HG03135 (cell line): ENCODE measurements at regions not wholly inside any gene's neighbourhood (a gene's known extent, or its start where the extent isn't known, plus 50 kb on each side); places are given as distances from the start of the nearest gene placed in this dataset.

Experiments used
- ATAC-seq: cut with Tn5 transposase; IDR thresholded peaks from one replicate; pipeline ENCODE4 v1.9.1; 2021; ENCODE audit warnings: mild to moderate bottlenecking, moderate library complexity; ENCODE audit not compliant: unreplicated experiment

DNA sequence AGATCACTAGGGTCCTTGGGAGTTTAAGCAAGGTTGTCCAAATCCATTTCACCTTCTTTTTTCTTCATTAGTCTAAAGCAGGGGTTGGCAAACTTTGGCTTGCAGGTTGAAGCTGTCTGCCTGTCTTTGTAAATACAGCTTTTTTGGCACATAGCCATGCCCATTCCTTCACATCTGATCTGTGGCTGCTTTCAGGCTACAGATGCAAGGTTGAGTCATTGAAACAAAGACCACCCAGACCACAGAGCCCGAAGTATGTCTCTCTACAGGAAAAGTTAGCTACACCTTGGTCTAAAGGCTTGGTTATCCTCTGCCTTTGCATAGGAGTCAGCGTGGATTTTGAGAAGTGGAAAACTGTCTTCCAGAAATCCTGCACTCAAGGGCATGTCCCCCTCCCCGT, 238.1 kb upstream of the STS start:
- no peak for ATAC-seq

DNA sequence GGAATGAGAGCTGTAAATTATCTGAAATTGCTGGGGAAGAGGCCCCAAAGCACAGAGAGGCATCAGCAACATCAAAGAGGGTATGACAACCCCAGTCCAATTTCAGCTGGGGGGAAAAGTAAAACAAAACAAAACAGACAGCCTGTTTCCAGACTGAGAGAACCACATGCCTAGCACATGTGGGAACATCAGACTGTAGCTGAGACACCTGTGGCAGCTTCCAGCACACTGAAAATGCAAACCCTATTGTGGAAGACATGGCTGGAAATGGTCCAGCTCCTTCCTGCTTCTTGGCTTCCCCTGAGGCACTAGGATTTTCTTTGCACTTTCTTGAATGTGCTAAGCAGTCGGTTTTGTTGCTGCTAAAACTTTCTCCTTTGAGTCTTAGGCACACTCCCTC, 240.9 kb upstream of the STS start:
- ATAC-seq = no peak

- no peak for ATAC-seq
These were observed 243.4 kb upstream of the STS start for GRCh38 chrX:6904156-6904555.

DNA sequence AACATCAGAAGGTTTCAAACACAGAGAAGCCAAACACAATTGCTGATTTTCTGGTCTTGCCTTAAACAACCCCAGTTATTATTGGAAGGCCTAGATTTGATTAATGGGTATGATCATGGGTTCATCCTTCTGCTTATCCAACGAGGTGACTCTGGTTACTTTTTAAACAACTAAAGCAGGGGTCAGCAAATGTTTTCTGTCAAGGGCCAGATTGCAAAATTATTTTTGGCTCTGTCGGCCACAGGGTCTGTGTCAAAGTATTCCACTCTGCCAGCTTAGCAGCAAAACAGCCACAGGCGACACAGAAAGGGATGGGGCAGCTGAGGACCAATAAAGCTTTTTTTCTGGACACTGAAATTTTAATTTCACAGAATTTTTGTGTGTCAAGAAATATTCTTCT, 249.1 kb upstream of the STS start:
- no peak for ATAC-seq

- no peak for ATAC-seq
These were observed 256.1 kb upstream of the STS start for GRCh38 chrX:6891404-6891803.

GRCh38 chrX:6890544-6891261, 256.8 kb upstream of the STS start:
- no peak for ATAC-seq

GRCh38 chrX:6885909-6886308, 261.6 kb upstream of the STS start:
- no peak for ATAC-seq

- ATAC-seq = no peak
These were observed 262.1 kb upstream of the STS start for GRCh38 chrX:6885396-6885795.

- no peak for ATAC-seq
These were observed 286.1 kb upstream of the STS start for GRCh38 chrX:6861456-6861855.

- ATAC-seq = no peak
These were observed 289.8 kb upstream of the STS start for GRCh38 chrX:6857749-6858148.

GRCh38 chrX:6856471-6856870, 291.0 kb upstream of the STS start:
- ATAC-seq = no peak

DNA sequence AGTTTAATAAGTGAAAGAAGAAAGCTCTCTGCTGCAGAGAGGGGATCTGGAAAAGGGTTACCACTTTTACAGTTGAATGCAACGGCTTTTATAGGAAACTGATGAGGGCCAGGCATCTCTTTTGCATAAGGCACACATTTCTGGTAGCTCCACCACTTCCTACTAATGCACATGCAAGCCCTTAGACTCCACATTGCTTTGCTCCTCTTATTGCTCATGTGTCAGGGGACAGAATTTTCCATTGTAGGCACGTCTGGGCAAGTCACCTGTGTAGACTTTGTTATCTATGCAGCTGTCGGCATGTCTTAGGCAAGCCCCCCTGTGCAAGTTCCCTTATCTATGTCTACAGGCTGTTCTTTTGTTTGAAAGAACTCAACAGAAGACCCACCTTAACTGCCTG, 294.6 kb upstream of the STS start:
- ATAC-seq = no peak

DNA sequence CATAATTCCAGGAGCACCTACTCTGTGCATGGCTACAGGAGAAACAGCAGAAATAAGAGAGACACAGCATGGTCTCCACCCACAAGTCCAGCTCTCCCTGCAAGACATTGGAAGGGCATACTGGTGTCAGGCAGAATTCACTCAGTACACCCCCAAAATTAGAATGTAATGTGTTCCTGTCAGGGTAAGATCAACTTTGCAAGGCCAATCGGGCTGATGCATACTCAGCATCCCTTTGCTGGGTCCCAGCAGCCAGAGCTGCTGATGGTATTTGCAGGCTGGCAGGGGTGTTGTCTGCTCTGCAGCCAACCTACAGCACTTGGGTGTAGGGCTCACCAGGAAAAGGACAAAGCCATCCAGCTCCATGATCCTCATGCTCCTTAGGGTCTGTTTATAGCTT, 295.4 kb upstream of the STS start:
- no peak for ATAC-seq

DNA sequence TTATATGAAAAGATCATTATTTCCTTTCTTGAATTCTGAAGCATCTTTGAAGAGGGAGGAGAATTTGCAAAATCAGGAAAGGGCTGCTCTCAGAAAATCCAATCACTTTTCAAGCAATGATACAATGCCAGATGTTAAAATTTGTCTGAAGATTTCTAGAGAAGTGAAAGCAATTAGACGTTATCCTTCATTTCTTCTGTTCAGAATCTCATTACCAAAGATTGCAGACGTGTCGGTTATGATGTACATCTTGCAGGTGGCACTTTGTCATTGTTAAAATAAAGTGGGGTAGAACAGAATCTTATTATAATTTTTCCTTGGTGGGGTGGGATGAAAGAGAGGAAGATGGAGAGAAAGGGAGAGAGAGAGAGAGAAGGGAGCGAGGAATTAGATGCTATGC, 296.4 kb upstream of the STS start:
- no peak for ATAC-seq

GRCh38 chrX:6849716-6850414, 297.6 kb upstream of the STS start:
- no peak for ATAC-seq

DNA sequence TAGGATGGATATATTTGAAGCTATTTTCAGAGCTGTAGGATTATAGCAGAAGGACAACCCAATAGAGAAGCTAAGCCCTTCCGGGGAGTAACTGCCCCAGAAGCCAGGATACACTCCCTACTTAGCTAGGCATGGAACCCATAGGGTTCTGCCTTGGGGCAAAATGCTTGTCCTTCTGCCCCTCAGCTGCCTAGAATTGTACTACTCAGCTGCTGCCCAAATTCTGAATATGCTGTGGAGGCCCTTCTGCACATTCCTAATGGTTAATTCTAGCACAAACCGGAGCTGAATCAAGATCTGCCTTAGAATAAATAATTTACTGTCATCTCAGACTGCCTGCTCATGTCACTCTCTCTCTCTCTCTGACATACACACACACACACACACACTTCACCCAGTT, 297.7 kb upstream of the VCX3A start:
- ATAC-seq = no peak

GRCh38 chrX:6826856-6827255, 291.9 kb upstream of the VCX3A start:
- no peak for ATAC-seq

- no peak for ATAC-seq
These were observed 286.8 kb upstream of the VCX3A start for GRCh38 chrX:6821730-6822129.

- no peak for ATAC-seq
These were observed 279.0 kb upstream of the VCX3A start for GRCh38 chrX:6813836-6814370.

DNA sequence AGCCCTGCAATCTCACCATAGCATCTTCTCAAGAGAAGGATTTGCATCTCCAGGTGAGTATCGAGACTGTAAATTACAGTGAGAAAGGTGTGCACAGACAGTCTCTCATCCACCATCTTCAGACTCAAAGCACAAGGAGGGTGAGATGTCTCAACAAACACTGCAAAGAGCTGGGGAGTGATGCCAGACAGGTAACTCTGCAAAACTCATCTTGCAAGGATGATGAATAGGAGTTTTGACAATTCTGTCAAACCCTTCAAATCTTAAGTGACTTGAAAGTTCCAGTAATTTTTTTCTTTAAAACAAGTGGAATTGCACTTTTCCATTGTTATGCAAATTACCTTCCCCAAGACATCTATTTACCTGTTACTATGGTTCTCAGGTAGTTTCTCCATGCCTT, 277.2 kb upstream of the VCX3A start:
- ATAC-seq = no peak

DNA sequence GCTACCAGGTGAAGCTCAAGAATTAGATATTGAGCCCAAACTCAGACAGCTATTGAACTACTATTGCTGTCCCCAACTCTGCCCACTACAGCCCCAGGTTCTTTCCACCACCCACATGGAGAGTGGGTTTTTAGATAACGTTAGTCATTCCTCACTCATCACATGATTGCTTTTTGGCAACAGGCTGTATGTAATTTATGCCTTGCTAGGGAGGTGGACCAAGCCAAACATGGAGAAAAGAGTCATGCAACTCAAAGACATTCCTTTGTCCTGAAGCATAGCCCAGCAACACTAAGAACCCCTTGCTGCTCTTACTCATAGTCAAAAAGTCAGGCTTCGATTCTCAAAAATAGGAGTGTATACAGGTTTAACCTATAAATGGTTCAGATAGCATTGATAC, 275.9 kb upstream of the VCX3A start:
- no peak for ATAC-seq

DNA sequence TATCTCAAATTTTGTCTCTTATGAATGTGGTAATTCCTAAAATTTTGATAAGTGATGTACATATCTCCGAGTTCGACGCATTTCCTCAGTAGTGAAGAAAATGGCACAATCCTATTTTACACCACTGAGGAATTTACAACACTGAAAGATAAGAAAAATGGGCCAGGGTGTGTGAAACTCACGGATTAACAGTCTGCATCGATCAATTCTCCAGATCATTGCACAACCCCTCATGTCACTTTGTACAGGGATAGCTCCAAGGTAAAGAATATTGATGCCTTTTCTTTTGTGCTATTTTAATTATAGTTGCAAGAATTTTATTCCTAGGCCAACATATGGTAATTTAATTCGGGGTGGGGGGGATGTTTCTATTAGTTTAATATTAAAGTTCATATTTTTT, 268.7 kb upstream of the VCX3A start:
- no peak for ATAC-seq

- ATAC-seq = no peak
These were observed 258.1 kb upstream of the VCX3A start for GRCh38 chrX:6793000-6793399.
